ENCODE measurements at regions not wholly inside any gene's neighbourhood (a gene's known extent, or its start where the extent isn't known, plus 50 kb on each side); places are given as distances from the start of the nearest gene placed in this dataset.
"Not testable (repeated sequence)": the region's sequence is repeated elsewhere in the genome, so short reads cannot be mapped to it uniquely, and the experiment has no call there.

- DNase-seq: peak; percentile 40
Measured at GRCh38 chr5:72760259-72760658, 56.2 kb upstream of the TNPO1 start.

GRCh38 chr5:72752909-72753308 lies 63.6 kb upstream of the TNPO1 start:
- DNase-seq: no peak

GRCh38 chr5:72749362-72749997 lies 67.0 kb upstream of the TNPO1 start:
- DNase-seq: no peak

- DNase-seq: no peak
Measured at GRCh38 chr5:72747826-72748225, 68.6 kb upstream of the TNPO1 start.

- peak; percentile 17 for DNase-seq
Measured at GRCh38 chr5:72746736-72747135, 69.7 kb upstream of the TNPO1 start.

GRCh38 chr5:72744136-72744535 lies 72.3 kb upstream of the TNPO1 start:
- DNase-seq: no peak

GRCh38 chr5:72741805-72742204 lies 74.7 kb upstream of the TNPO1 start:
- DNase-seq: no peak

GRCh38 chr5:72733810-72734209 lies 82.7 kb upstream of the TNPO1 start:
- DNase-seq: no peak

GRCh38 chr5:72723581-72723980 lies 92.9 kb upstream of the TNPO1 start:
- DNase-seq: peak; percentile 6

- no peak for DNase-seq
Measured at GRCh38 chr5:72722792-72723452, 93.5 kb upstream of the TNPO1 start.

- DNase-seq: no peak
Measured at GRCh38 chr5:72721844-72722243, 94.6 kb upstream of the TNPO1 start.

GRCh38 chr5:72720205-72720604 lies 96.3 kb upstream of the TNPO1 start:
- no peak for DNase-seq

- no peak for DNase-seq
Measured at GRCh38 chr5:72711351-72711750, 105.1 kb upstream of the TNPO1 start.

GRCh38 chr5:72709341-72709740 lies 107.1 kb upstream of the TNPO1 start:
- DNase-seq: no peak

GRCh38 chr5:72705178-72705577 lies 111.3 kb upstream of the TNPO1 start:
- DNase-seq: no peak

- no peak for DNase-seq
Measured at GRCh38 chr5:72703876-72704275, 112.6 kb upstream of the TNPO1 start.

- no peak for DNase-seq
Measured at GRCh38 chr5:72702881-72703434, 113.5 kb upstream of the TNPO1 start.

GRCh38 chr5:72702105-72702504 lies 114.4 kb upstream of the TNPO1 start:
- not testable (repeated sequence) for DNase-seq

- no peak for DNase-seq
Measured at GRCh38 chr5:72698481-72698880, 118.0 kb upstream of the TNPO1 start.

GRCh38 chr5:72697622-72698021 lies 118.8 kb upstream of the TNPO1 start:
- no peak for DNase-seq

- no peak for DNase-seq
Measured at GRCh38 chr5:72695659-72696058, 120.8 kb upstream of the TNPO1 start.

GRCh38 chr5:72694856-72695255 lies 121.6 kb upstream of the TNPO1 start:
- DNase-seq: no peak

- DNase-seq: no peak
Measured at GRCh38 chr5:72693546-72694205, 122.8 kb upstream of the TNPO1 start.
